K562 (cell line): ENCODE measurements at regions not wholly inside any gene's neighbourhood (a gene's known extent, or its start where the extent isn't known, plus 50 kb on each side); places are given as distances from the start of the nearest gene placed in this dataset.

Experiments used
- CBX3 ChIP-seq, 2 experiments: IDR thresholded peaks; 1 replicate in 1 of 2; 2 replicates in 1 of 2; pipeline ENCODE4 v1.6.1; 2012; ENCODE audit warnings: inconsistent platforms in 2 of 2, low read length in 2 of 2, borderline replicate concordance in 1 of 2, control low read depth in 1 of 2
- CHD2 ChIP-seq: IDR thresholded peaks from 2 replicates; pipeline ENCODE4 v1.6.1; 2011; ENCODE audit warnings: low read depth, low read length
- EP300 ChIP-seq: IDR thresholded peaks from 2 replicates; pipeline ENCODE4 v1.6.1; 2012; ENCODE audit warnings: low read length, improper control_type of control experiment
- HLTF ChIP-seq: fragments of 450-650 bp; IDR thresholded peaks from 2 replicates; pipeline ENCODE4 v1.6.1; 2016
- KAT7 ChIP-seq: sonication (generic); formaldehyde crosslinking; IDR thresholded peaks from 2 replicates; pipeline ENCODE4 v1.8.0; 2022; ENCODE audit warnings: missing genetic modification reagents, mild to moderate bottlenecking, borderline replicate concordance
- POLR2AphosphoS5 ChIP-seq: IDR thresholded peaks from 2 replicates; pipeline ENCODE4 v1.6.1; 2011; ENCODE audit warnings: mild to moderate bottlenecking, low read depth, low read length, moderate library complexity; ENCODE audit not compliant: control insufficient read depth, insufficient read depth
- RAD21 ChIP-seq, 2 experiments: fragments of 250-450 bp in 1 of 2; fragments of 450-650 bp in 1 of 2; sonication (Bioruptor Pico) in 1 of 2; formaldehyde crosslinking in 1 of 2; IDR thresholded peaks in 1 of 2; conservative IDR thresholded peaks in 1 of 2; 2 replicates each; pipeline versions ENCODE4 v1.4.0 to v1.8.0; 2020 to 2022; ENCODE audit warnings: mild to moderate bottlenecking in 2 of 2, moderate library complexity in 1 of 2
- RBFOX2 ChIP-seq: fragments of 200-400 bp; formaldehyde crosslinking; IDR thresholded peaks from 2 replicates; pipeline ENCODE4 v1.6.1; 2017; ENCODE audit warnings: low read depth, mild to moderate bottlenecking, low read length, moderate library complexity
- ZNF143 ChIP-seq: sonication (generic); formaldehyde crosslinking; IDR thresholded peaks from 2 replicates; pipeline ENCODE4 v1.9.0; 2022; ENCODE audit warnings: mild to moderate bottlenecking, missing genetic modification reagents
- TF ChIP-seq, protein P1 (sequence below): fragments of 250-450 bp; sonication (Bioruptor Pico); IDR thresholded peaks from 2 replicates; pipeline ENCODE4 v1.5.1; 2021; ENCODE audit warnings: mild to moderate bottlenecking
- TF ChIP-seq, protein P2 (sequence below), 3 experiments: IDR thresholded peaks in 2 of 3; conservative IDR thresholded peaks in 1 of 3; 2 replicates each; pipeline ENCODE4 v1.5.1; 2011 to 2012; ENCODE audit warnings: low read length in 3 of 3, mild to moderate bottlenecking in 3 of 3, control low read depth in 2 of 3, improper control_type of control experiment in 1 of 3, inconsistent platforms in 1 of 3, low read depth in 1 of 3, mixed read lengths in 1 of 3, moderate library complexity in 1 of 3; ENCODE audit not compliant: insufficient read depth in 2 of 3
- TF ChIP-seq, protein P3 (sequence below): sonication (generic); formaldehyde crosslinking; IDR thresholded peaks from 2 replicates; pipeline ENCODE4 v1.9.0; 2022; ENCODE audit warnings: mild to moderate bottlenecking, missing genetic modification reagents

DNA sequence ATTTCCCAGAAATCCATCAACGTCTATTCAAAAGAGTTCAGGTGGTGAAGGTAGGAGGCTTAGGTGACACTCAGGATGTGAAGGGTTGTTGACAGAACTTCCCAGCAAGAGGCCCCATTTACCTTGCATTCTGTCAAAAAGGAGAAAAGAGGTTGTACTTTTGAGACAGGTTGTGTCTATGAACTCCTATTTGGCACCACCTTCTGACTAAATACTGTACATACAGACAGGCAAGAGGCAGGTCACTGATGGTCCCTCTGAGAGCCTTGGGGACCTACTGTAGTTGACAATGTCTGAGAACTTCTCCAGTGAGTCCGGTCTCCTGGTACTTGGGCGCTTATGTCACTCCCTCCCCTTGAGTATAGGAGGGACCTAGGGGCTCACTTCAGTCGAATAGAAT lies 479.3 kb upstream of the ZFHX3 start:
- TF ChIP-seq EP300 (no peak), RAD21 (CRISPR knock-in tag; conservative IDR thresholded peaks at IDR 0.05 in 1 of 2, IDR thresholded peaks at IDR 0.05 in 1 of 2) (no peak), HLTF (no peak), CBX3 (IDR thresholded peaks at IDR 0.05; ENCODE audit: borderline replicate concordance in 1 of 2, low read length in 2 of 2) (no peak), POLR2AphosphoS5 (no peak), KAT7 (CRISPR knock-in tag) (no peak), CHD2 (no peak), ZNF143 (CRISPR knock-in tag) (no peak), RBFOX2 (no peak)
- TF ChIP-seq, protein P1, sequence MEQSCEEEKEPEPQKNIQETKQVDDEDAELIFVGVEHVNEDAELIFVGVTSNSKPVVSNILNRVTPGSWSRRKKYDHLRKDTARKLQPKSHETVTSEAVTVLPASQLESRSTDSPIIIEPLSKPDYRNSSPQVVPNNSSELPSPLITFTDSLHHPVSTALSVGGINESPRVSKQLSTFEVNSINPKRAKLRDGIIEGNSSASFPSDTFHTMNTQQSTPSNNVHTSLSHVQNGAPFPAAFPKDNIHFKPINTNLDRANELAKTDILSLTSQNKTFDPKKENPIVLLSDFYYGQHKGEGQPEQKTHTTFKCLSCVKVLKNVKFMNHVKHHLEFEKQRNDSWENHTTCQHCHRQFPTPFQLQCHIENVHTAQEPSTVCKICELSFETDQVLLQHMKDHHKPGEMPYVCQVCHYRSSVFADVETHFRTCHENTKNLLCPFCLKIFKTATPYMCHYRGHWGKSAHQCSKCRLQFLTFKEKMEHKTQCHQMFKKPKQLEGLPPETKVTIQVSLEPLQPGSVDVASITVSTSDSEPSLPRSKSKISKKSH (CRISPR knock-in tag): no peak
- TF ChIP-seq, protein P2, sequence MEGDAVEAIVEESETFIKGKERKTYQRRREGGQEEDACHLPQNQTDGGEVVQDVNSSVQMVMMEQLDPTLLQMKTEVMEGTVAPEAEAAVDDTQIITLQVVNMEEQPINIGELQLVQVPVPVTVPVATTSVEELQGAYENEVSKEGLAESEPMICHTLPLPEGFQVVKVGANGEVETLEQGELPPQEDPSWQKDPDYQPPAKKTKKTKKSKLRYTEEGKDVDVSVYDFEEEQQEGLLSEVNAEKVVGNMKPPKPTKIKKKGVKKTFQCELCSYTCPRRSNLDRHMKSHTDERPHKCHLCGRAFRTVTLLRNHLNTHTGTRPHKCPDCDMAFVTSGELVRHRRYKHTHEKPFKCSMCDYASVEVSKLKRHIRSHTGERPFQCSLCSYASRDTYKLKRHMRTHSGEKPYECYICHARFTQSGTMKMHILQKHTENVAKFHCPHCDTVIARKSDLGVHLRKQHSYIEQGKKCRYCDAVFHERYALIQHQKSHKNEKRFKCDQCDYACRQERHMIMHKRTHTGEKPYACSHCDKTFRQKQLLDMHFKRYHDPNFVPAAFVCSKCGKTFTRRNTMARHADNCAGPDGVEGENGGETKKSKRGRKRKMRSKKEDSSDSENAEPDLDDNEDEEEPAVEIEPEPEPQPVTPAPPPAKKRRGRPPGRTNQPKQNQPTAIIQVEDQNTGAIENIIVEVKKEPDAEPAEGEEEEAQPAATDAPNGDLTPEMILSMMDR (IDR thresholded peaks at IDR 0.05 in 2 of 3, conservative IDR thresholded peaks at IDR 0.05 in 1 of 3; ENCODE audit: insufficient read depth in 2 of 3, low read depth in 1 of 3, low read length in 3 of 3): 0 out of 6 replicates have a peak, but pooled peaks of 1 of the 3 experiments have one; percentile 6
- TF ChIP-seq, protein P3, sequence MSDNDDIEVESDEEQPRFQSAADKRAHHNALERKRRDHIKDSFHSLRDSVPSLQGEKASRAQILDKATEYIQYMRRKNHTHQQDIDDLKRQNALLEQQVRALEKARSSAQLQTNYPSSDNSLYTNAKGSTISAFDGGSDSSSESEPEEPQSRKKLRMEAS (CRISPR knock-in tag): no peak
